ENCODE measurements at regions not wholly inside any gene's neighbourhood (a gene's known extent, or its start where the extent isn't known, plus 50 kb on each side); places are given as distances from the start of the nearest gene placed in this dataset.
A peak's percentile ranks its signal among the peaks of the same experiment; 100 is the strongest.

GRCh38 chr20:6562111-6562510, 205.4 kb upstream of the BMP2 start (continued):
- TF ChIP-seq ZHX1 (CRISPR knock-in tag; IDR thresholded peaks at IDR 0.05; ENCODE audit: low read depth) (no peak), ETV6 (CRISPR knock-in tag; conservative IDR thresholded peaks at IDR 0.05) (no peak), ZFP36L1 (CRISPR knock-in tag; IDR thresholded peaks at IDR 0.05) (no peak), SRY (CRISPR knock-in tag; IDR thresholded peaks at IDR 0.05) (no peak), SRSF9 (IDR thresholded peaks at IDR 0.05; ENCODE audit: borderline replicate concordance, insufficient read depth, low read depth, low read length, poor library complexity, severe bottlenecking) (no peak)

- Histone ChIP-seq H3K9me3 (ENCODE audit: low read length) (no peaks in the 10 kb centered on the region), H4K20me1 (ENCODE audit: insufficient read depth, low read length) (no peaks in the 10 kb centered on the region), H3K4me1 (ENCODE audit: insufficient read depth, low read length) (peaks cover 7% of the 10 kb centered on the region; the same call in 1 of the 2 replicates), H3K27ac (ENCODE audit: extremely low read length, insufficient read depth, low read length) (no peak overlapping the region), H3K27me3 (ENCODE audit: control insufficient read depth in 1 of 2, insufficient read depth in 2 of 2, low read length in 2 of 2) (no peaks in the 10 kb centered on the region; a peak in 1 of 5 replicates), H2AFZ (ENCODE audit: low read length) (peak overlapping the region; percentile 3), H3K36me3 (replicated peaks in 1 of 2; ENCODE audit: control insufficient read depth in 1 of 2, insufficient read depth in 2 of 2, low read length in 2 of 2) (no peaks in the 10 kb centered on the region), H3K4me3 (replicated peaks in 1 of 3; ENCODE audit: insufficient read depth in 1 of 3, low read depth in 2 of 3, low read length in 3 of 3) (peak overlapping the region; percentile 2 to 19 (median 17); a peak in 2 of 6 replicates), H3K79me2 (ENCODE audit: insufficient read depth, low read length) (no peaks in the 10 kb centered on the region), H3K4me2 (ENCODE audit: low read depth, low read length) (peak overlapping the region; percentile 57), H3K9ac (ENCODE audit: insufficient read depth, low read depth, low read length) (no peak overlapping the region)
- BruUV-seq (replicated peaks) = no TSS peak
- in situ Hi-C loops (cut with HindIII; ENCODE audit: extremely low pct_ligation_motif_present, low pct_unique_long_range_greater_than_20kb) = no loop called here
- peak; percentile 85 for ATAC-seq
- intact Hi-C loops (cut with micrococcal nuclease; ENCODE audit: unreplicated experiment) = no loop called here
- FAIRE-seq = peak; percentile 61
- ChIA-PET CTCF (ENCODE audit: low intra/inter-chr PET ratio, low total read pairs) (no interaction called here), POLR2A (no interaction called here)
- 10% methylated on average over 3 of the region's 3 CpGs for WGBS (ENCODE audit: low lambda C conversion rate)
- DNase-seq (ENCODE audit: low spot score) = peak; percentile 58
- 0 out of 2 replicates have a peak, but pooled peaks have one; percentile 31 for TF ChIP-seq HNF4G (IDR thresholded peaks at IDR 0.05; ENCODE audit: borderline replicate concordance, low read depth, low read length)
- TF ChIP-seq HNF4G (CRISPR knock-in tag; IDR thresholded peaks at IDR 0.05; ENCODE audit: borderline replicate concordance, low read depth) = no peak
- TF ChIP-seq NR2F1 (CRISPR knock-in tag; IDR thresholded peaks at IDR 0.05) = peak in 1 of 2 experiments; percentile 46; a peak in 1 of 4 replicates
- TF ChIP-seq NFYB (CRISPR knock-in tag; IDR thresholded peaks at IDR 0.05) = peak; percentile 81
- TF ChIP-seq MTA3 (CRISPR knock-in tag; IDR thresholded peaks at IDR 0.05) = no peak
- no peak for TF ChIP-seq ZNF101 (CRISPR knock-in tag; IDR thresholded peaks at IDR 0.05; ENCODE audit: borderline replicate concordance, low read depth)
- TF ChIP-seq NONO (IDR thresholded peaks at IDR 0.05) = no peak
- TF ChIP-seq NONO (CRISPR knock-in tag; conservative IDR thresholded peaks at IDR 0.05) = no peak
- no peak for TF ChIP-seq ATAD3A (CRISPR knock-in tag; IDR thresholded peaks at IDR 0.05)
- peak; percentile 66 for TF ChIP-seq ZMYM4 (CRISPR knock-in tag; IDR thresholded peaks at IDR 0.05)
- TF ChIP-seq ZSCAN29 (CRISPR knock-in tag; conservative IDR thresholded peaks at IDR 0.05) = no peak
- peak; percentile 46; the same call in 1 of the 2 replicates for TF ChIP-seq NR2C2 (CRISPR knock-in tag; IDR thresholded peaks at IDR 0.05; ENCODE audit: borderline replicate concordance)
- no peak for TF ChIP-seq ATRX (CRISPR knock-in tag; IDR thresholded peaks at IDR 0.05; ENCODE audit: borderline replicate concordance)
- peak; percentile 41; the same call in 1 of the 2 replicates for TF ChIP-seq PHF21A (CRISPR knock-in tag; IDR thresholded peaks at IDR 0.05)
- peak; percentile 84 for TF ChIP-seq NFYC (CRISPR knock-in tag; IDR thresholded peaks at IDR 0.05)
- no peak for TF ChIP-seq HDAC2 (CRISPR knock-in tag; IDR thresholded peaks at IDR 0.05)
- TF ChIP-seq HNF4A (CRISPR knock-in tag; IDR thresholded peaks at IDR 0.05) = peak; percentile 51
- TF ChIP-seq ELF1 (CRISPR knock-in tag; IDR thresholded peaks at IDR 0.05) = 0 out of 2 replicates have a peak, but pooled peaks have one; percentile 16
- 0 out of 2 replicates have a peak, but pooled peaks have one; percentile 18 for TF ChIP-seq CREB1 (IDR thresholded peaks at IDR 0.05)
- 0 out of 2 replicates have a peak, but pooled peaks have one; percentile 37 for TF ChIP-seq CREB1 (CRISPR knock-in tag; IDR thresholded peaks at IDR 0.05)
These were observed 206.5 kb upstream of the BMP2 start for GRCh38 chr20:6560978-6561377.
